IPS-NIHi7 (cell line): ENCODE measurements at regions not wholly inside any gene's neighbourhood (a gene's known extent, or its start where the extent isn't known, plus 50 kb on each side); places are given as distances from the start of the nearest gene placed in this dataset.

Source experiments
- DNase-seq: peaks from one replicate; pipeline ENCODE4 v3.0.0; 2012; ENCODE audit warnings: mixed read lengths; ENCODE audit errors: extremely low spot score

GRCh38 chr4:153850533-153851280, 61.8 kb upstream of the SFRP2 start:
- no peak for DNase-seq

GRCh38 chr4:153844144-153844543, 55.3 kb upstream of the SFRP2 start:
- no peak for DNase-seq
